A172 (cell line): ENCODE measurements at regions not wholly inside any gene's neighbourhood (a gene's known extent, or its start where the extent isn't known, plus 50 kb on each side); places are given as distances from the start of the nearest gene placed in this dataset.
"Not testable (repeated sequence)": the region's sequence is repeated elsewhere in the genome, so short reads cannot be mapped to it uniquely, and the experiment has no call there.

Source experiments
- DNase-seq: peaks from one replicate; pipeline ENCODE4 v3.0.0-alpha.2; 2015; ENCODE audit warnings: low spot score

DNA sequence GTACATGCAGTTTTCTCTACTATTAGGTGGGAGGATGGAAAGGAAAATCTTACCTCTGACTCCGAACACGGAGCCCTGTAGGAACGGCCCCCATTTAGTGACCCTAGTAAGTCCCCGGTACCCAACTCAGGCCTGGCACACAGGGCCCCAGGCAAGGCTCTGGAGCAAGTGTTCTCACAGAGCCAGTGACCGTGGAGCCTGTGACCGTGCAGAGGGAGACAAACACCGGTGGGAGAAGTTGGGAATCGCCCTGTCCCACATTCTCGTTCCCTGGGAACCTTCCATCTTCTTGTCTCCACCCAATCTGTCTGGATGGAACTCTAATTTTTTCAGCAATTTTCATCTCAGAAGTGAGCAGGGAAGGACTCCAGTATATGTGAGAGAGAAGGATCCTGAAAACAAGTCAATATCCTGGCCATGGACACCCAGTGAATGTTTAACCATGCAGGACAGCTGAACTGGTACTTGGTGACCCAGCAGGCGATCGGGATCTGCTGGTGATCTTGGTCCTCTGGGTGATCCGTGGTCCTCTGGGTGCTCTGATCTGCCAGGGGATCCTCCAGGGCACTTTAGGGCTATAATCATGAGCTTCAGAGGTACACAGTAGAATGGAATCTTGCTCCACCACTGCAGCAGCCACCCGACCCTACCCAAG is 348.6 kb upstream of the ID2 start:
- no peak for DNase-seq

DNA sequence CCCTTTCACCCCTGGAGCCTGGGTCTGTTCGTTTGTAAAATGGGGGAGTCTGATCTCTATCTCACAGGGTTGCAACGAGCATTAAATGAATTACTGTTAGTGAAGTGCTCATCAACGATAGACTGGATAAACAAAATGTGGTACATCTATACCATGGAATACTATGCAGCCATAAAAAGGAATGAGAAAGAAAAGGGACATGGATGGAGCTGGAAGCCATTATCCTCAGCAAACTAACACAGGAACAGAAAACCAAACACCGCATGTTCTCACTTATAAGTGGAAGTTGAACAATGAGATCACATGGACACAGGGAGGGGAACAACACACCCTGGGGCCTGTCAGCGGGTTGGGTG is 348.0 kb upstream of the ID2 start:
- not testable (repeated sequence) for DNase-seq

- DNase-seq: no peak
These were observed 347.0 kb upstream of the ID2 start for GRCh38 chr2:8334866-8335325.

DNA sequence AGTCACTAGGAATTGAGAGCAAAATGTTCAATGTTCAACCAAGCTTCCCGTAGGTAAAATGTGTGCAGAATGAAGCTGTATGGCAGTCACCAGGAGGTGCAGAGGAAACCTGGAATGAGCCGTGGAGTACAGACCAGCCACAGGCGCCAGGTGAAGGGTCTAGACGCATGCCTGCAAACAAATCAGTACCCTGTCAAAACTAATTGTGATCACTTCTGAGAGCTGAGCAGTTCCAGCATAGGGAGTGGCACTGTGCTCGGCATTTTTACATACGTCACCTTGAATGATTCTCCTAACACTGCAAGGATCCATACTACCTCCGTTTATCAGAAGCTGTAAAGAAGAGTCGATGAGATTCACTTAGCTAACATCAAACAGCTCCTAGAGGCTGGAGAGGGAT is 346.1 kb upstream of the ID2 start:
- no peak for DNase-seq

GRCh38 chr2:8337321-8337720 is 344.5 kb upstream of the ID2 start:
- DNase-seq: no peak

GRCh38 chr2:8342407-8342806 is 339.4 kb upstream of the ID2 start:
- no peak for DNase-seq

DNA sequence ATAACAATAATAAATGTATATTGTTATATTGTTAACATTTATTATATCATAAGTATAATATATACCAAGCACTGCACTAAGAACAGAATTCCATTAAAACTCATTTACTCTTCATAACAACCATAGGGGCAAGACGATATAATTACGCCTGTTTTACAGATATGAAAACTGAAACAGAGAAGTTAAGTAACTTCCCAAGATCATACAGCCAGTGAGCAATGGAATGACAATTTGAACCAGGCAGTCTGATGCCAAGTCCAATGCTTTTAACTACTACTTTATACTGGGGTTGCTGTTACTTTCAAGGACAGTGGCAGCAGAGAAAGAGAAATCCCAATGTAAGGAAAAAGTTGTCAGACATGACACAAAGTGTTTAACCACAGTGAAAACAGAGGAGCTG is 338.8 kb upstream of the ID2 start:
- no peak for DNase-seq

DNA sequence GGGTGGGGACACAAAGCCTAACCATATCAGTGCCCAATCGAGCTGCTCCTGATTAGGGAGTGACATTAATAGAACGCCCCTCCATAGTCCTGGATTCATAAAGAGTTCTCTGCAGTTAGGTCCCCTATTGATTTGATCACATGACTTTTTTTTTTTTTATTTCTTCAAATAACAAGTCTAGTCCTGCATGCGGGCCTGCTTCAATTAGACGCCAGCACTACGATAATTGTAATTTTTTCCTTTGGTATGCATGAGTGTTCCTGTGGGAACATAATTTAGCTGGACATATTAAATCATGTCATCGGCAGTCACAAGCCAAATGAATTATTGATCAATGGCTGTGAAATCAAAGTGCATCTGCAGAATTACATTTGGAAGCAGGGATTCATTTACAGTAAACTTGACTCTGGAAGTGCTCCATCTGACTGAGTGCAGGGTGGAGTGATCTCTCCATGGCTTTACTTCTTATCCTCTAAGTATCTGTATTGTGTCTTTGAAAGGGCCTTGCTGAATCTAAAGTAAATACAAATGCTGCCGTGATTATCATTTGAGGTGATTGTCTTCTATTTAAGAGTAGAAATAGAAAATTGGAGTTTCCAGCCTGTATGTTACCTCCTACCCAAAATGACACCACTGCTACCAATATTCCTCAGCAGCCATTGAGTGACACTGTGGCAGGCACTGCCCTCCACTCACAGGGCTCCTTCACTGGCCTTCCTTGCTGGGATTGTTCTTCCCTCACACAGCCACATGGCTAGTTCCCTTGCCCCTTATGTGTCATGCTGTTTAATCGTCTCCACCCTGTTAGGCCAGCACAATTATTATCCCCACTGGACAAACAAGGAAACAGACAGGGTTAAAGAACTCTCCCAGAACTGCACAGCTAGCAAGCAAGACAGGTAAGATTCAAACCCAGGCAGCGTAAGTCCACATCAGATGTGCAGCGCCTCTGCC is 337.4 kb upstream of the ID2 start:
- no peak for DNase-seq

DNA sequence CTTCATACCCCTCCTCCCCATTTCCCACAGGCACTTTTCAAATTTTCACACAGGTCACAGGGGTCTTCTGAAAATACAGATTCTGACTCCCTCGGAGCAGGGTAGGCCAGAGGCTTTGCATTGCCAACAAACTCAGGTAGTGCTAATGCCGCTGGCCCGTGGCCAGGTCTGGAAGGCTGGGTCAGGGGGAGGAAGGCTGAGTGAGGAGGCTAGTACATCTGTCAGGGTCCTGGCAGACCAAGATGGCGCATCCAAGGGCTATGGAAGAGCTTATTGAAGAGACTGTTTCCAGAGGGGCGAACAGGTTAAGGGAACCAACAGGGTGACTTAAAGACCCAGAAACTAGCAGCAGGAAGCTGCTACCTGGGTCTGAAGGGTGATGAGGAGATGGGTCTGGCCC is 336.7 kb upstream of the ID2 start:
- no peak for DNase-seq

- DNase-seq: no peak
These were observed 335.6 kb upstream of the ID2 start for GRCh38 chr2:8346208-8346607.

- DNase-seq: no peak
These were observed 335.0 kb upstream of the ID2 start for GRCh38 chr2:8346706-8347430.

DNA sequence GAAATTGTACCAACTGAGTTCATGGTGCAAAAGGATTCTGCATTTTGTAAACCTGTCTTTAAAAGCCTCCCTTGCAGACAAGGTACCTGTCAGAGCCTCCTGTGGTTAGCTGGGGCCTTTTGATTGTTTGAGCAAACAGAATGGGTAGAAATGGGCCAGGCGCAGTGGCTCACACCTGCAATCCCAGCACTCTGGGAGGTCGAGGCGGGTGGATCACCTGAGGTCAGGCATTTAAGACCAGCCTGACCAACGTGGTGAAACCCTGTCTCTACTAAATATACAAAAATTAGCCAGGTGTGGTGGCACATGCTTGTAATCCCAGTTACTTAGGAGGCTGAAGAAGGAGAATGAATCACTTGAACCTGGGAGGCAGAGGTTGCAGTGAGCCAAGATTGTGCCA is 332.9 kb upstream of the ID2 start:
- not testable (repeated sequence) for DNase-seq

DNA sequence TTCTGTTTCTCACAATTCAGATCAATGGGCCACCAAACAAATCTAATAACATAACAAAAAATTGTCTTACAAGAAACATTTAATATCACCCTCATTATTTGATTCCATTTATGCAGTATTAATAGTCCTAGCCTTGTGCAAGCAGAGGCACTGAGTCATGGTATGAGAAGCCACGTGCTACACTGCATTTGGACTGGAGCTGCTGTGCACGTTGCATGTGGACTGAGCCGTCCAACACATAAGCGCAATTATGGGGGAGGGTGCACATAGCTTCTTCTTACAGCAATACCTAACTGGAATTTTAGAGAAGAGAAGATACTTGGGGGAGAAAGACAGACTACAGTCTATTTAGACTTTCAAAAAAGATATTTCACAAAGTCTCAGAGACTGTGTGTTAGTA is 329.6 kb upstream of the ID2 start:
- no peak for DNase-seq

DNA sequence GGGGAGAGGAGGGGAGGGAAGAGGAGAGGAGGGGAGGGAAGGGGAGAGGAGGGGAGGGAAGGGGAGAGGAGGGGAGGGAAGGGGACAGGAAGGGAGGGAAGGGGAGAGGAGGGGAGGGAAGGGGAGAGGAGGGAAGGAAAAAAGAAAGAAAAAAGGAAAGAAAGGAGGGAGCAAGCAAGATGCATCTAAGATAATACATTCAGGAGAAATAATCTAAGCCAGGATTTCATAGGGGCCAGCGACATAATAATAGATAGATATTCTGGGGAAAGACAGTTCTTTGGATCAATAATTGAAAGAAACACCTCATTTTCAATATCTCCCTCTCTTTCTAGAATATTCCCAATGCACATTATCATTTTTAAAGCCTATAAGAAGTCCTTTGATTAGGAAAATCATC is 328.9 kb upstream of the ID2 start:
- no peak for DNase-seq

- no peak for DNase-seq
These were observed 326.6 kb upstream of the ID2 start for GRCh38 chr2:8355102-8355859.

DNA sequence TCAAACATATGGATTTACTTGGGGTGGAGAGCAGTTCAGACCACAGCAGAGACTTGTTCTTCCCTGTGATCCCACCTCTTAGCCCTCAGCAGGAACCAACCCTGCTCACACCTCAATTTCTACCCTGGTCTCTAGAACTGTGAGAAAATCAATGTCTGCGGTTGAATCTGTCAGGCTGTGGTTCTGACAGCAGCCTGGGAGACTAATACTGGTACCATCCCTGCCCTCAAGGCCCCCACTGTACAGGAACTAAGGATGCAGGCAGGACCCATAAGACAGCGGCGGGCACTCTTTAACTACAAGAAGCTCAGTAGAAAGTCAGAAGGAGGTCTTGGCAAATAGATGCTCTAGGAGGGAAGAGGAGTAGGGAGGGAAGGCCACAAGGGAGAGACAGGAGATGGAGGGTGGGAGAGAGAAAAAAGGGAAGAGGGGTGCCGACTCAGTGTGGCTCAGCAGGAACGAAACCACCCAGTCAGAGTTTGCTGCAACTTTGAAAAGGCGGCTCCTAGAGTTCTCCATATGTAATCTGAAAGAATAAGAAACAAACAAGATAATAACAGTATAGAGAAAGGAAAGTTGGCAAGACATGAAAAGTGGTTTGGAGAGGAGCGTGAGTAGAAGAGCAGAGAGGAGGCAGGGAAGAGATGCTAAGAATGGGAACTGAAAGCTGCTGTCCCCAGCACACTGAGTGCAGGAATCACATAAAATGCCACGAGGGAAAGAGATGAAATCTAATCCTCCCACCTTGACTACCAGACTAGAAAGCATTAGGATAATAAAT is 323.9 kb upstream of the ID2 start:
- DNase-seq: no peak

DNA sequence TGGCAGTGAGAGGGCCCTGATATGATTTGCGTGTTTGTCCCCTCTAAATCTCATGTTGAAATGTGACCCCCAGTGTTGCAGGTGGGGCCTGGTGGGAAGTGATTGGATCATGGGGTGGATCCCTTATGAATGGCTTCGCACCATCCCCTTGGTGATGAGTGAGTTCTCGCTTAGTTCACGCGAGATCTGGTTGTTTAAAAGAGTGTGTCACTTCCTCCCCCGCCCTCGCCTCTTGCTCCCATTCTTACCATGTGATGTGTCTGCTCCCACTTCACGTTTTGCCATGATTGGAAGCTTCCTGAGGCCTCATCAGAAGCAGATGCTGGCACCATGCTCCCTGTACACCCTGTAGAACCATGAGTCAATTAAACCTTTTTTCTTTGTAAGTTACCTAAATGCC is 319.9 kb upstream of the ID2 start:
- DNase-seq: no peak

- DNase-seq: no peak
These were observed 318.7 kb upstream of the ID2 start for GRCh38 chr2:8363161-8363560.

DNA sequence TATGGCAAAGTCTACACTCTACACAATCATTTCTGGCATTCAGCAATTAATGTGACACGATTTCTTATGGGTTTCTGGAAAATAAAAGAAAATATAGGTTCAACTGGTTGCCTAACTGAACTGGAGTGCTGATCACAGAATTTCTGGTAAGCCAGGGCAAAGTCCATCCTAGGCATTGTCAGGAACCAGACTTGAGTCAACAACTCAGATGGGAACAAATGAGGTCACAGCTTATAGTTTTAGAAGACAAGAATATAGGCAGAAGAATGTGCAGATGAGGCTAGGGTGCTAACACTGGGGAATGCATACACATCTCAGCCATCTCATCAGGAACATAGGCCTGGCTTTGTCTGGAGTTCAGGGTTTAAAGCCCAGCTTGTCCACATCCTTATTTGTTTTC is 317.2 kb upstream of the ID2 start:
- no peak for DNase-seq

DNA sequence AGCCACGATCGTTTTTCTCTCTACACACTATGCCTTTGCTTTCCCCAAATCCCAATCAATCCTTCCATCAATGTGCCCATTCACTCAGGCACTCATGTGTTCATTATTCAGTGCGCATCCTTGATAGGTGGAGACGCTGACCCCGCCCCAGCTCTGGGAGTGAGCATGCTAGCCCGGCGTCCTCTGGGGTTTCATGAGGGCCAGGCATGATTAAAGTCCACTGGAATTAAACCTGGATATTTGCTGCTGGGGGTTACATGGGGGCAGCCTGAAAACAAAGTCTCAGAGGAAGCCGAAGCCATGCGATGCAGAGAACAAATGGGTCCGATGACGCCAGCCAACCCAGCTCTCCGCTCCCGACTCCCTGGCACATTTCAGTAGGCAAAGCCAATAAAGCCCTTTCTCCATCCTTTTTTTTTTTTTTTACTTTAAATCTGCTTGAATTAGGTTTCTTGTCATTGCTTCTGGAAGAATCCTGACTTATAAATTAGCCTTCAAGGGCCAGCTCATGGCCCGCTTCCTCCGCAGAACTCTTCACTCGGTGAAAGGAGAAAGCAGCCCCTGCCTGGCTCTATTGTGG is 316.4 kb upstream of the ID2 start:
- no peak for DNase-seq

DNA sequence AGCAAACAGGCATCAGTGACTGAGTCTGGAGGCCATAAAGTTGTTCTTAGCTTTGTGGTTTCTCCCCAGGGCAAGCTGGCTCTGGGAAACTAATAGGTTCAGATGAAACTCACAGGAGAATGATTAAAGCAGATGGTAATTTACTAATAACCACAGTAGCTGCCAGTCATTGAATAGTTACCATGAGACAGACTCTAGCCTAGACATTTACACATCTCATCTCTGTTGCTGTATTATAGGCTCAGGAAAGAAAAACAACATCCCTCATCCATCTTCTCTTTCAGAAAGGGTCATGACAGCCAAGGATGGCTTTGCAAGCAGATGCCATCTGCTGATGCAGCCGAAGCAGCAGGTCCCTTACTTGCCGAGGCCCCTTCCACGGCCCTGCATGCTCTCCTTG is 314.0 kb upstream of the ID2 start:
- no peak for DNase-seq
